Esophagus (tissue), 2 donors: ENCODE measurements at regions not wholly inside any gene's neighbourhood (a gene's known extent, or its start where the extent isn't known, plus 50 kb on each side); places are given as distances from the start of the nearest gene placed in this dataset.
"Not testable (repeated sequence)": the region's sequence is repeated elsewhere in the genome, so short reads cannot be mapped to it uniquely, and the experiment has no call there.

Experiments used
- H3K27ac ChIP-seq, 2 donors: one replicate each; pipeline ENCODE4 v1.5.1; 2013; ENCODE audit warnings: low read depth in 2 of 2, mild to moderate bottlenecking in 2 of 2, inconsistent platforms in 1 of 2, low read length in 1 of 2, moderate library complexity in 1 of 2
- H3K27me3 ChIP-seq, 2 donors: one replicate each; pipeline ENCODE4 v1.6.1; 2013; ENCODE audit warnings: low read length in 2 of 2, control low read depth in 1 of 2, mild to moderate bottlenecking in 1 of 2; ENCODE audit not compliant: insufficient read depth in 2 of 2, control insufficient read depth in 1 of 2
- H3K36me3 ChIP-seq, 2 donors: one replicate each; pipeline ENCODE4 v1.6.1; 2013; ENCODE audit warnings: low read length in 1 of 2; ENCODE audit not compliant: control insufficient read depth in 2 of 2, insufficient read depth in 2 of 2
- H3K4me1 ChIP-seq, 2 donors: one replicate each; pipeline ENCODE4 v1.6.1; 2013; ENCODE audit warnings: low read length in 1 of 2; ENCODE audit not compliant: control insufficient read depth in 2 of 2, insufficient read depth in 2 of 2
- H3K4me3 ChIP-seq, 2 donors: one replicate each; pipeline ENCODE4 v1.5.1; 2013; ENCODE audit warnings: low read length in 2 of 2, mild to moderate bottlenecking in 2 of 2, low read depth in 1 of 2, moderate library complexity in 1 of 2
- H3K9me3 ChIP-seq, 2 donors: one replicate each; pipeline ENCODE4 v1.6.1; 2013; ENCODE audit warnings: mild to moderate bottlenecking in 2 of 2, low read depth in 1 of 2, low read length in 1 of 2, moderate library complexity in 1 of 2; ENCODE audit not compliant: control insufficient read depth in 2 of 2, insufficient read depth in 1 of 2
- WGBS, 2 donors: extraction: QIAGEN DNeasy Blood & Tissue Kit; methylation state at CpG; one replicate each; pipeline ENCODE4 v1.1.7; 2013; 5-methylcytosine and 5-hydroxymethylcytosine counted together
- donor health status: healthy with polysubstance abuse.
- donor health status: Bipolar disorder and iron deficiency.

- no peak overlapping the region for H3K4me3 ChIP-seq
- no peaks in the 10 kb centered on the region for H3K4me1 ChIP-seq
- H3K9me3 ChIP-seq, result no peaks in the 10 kb centered on the region
- no peaks in the 10 kb centered on the region for H3K36me3 ChIP-seq
- 75 to 78% methylated on average over 9 of the region's 9 CpGs for WGBS, 2 donors
- no peaks in the 10 kb centered on the region for H3K27me3 ChIP-seq
- H3K27ac ChIP-seq, result peak overlapping the region in 1 of 2 donors; percentile 22
Measured at GRCh38 chr4:183808097-183808456, 97.0 kb upstream of the STOX2 start.

GRCh38 chr4:183812567-183812966, 92.5 kb upstream of the STOX2 start:
- no peak overlapping the region for H3K27ac ChIP-seq
- H3K36me3 ChIP-seq, result no peaks in the 10 kb centered on the region
- H3K4me3 ChIP-seq, result no peak overlapping the region
- H3K27me3 ChIP-seq, result no peaks in the 10 kb centered on the region
- H3K4me1 ChIP-seq, result no peaks in the 10 kb centered on the region
- 76 to 77% methylated on average over 1 of the region's 1 CpG for WGBS, 2 donors
- H3K9me3 ChIP-seq, result no peaks in the 10 kb centered on the region

- Histone ChIP-seq H3K4me1 (no peaks in the 10 kb centered on the region), H3K36me3 (no peaks in the 10 kb centered on the region), H3K4me3 (no peak overlapping the region), H3K9me3 (no peaks in the 10 kb centered on the region), H3K27ac (no peak overlapping the region), H3K27me3 (no peaks in the 10 kb centered on the region)
- WGBS, 2 donors, result 43 to 60% methylated on average over 5 of the region's 5 CpGs
Measured at GRCh38 chr4:183814461-183814860, 90.6 kb upstream of the STOX2 start.

GRCh38 chr4:183816077-183816476, 89.0 kb upstream of the STOX2 start:
- Histone ChIP-seq H3K4me1 (no peaks in the 10 kb centered on the region), H3K27me3 (no peaks in the 10 kb centered on the region), H3K27ac (no peak overlapping the region), H3K36me3 (no peaks in the 10 kb centered on the region), H3K4me3 (no peak overlapping the region), H3K9me3 (no peaks in the 10 kb centered on the region)
- 92 to 96% methylated on average over 6 of the region's 6 CpGs for WGBS, 2 donors

- peaks cover 0 to 7% of the 10 kb centered on the region in 2 donors for H3K4me1 ChIP-seq
- no peaks in the 10 kb centered on the region for H3K9me3 ChIP-seq
- no peak overlapping the region for H3K4me3 ChIP-seq
- H3K36me3 ChIP-seq, result no peaks in the 10 kb centered on the region
- H3K27ac ChIP-seq, result no peak overlapping the region
- WGBS, 2 donors, result 54 to 61% methylated on average over 9 of the region's 9 CpGs
- no peaks in the 10 kb centered on the region for H3K27me3 ChIP-seq
Measured at GRCh38 chr4:183816882-183817509, 88.1 kb upstream of the STOX2 start.

- not testable (repeated sequence) for H3K27ac ChIP-seq, H3K4me1 ChIP-seq, H3K4me3 ChIP-seq, H3K9me3 ChIP-seq, H3K36me3 ChIP-seq, H3K27me3 ChIP-seq
- WGBS, 2 donors, result 97% methylated on average over 25 to 30 of the region's 30 CpGs
Measured at GRCh38 chr4:183818591-183818990, 86.5 kb upstream of the STOX2 start.

GRCh38 chr4:183821076-183821853, 83.8 kb upstream of the STOX2 start:
- no peaks in the 10 kb centered on the region for H3K27me3 ChIP-seq
- peaks cover 0 to 8% of the 10 kb centered on the region in 2 donors for H3K4me1 ChIP-seq
- no peaks in the 10 kb centered on the region for H3K36me3 ChIP-seq
- H3K4me3 ChIP-seq, result no peak overlapping the region
- H3K9me3 ChIP-seq, result no peaks in the 10 kb centered on the region
- peak overlapping the region; percentile 82 to 87 for H3K27ac ChIP-seq
- WGBS, 2 donors, result 51 to 58% methylated on average over 10 of the region's 10 CpGs

GRCh38 chr4:183823434-183823833, 81.7 kb upstream of the STOX2 start:
- no peak overlapping the region for H3K4me3 ChIP-seq
- peak overlapping the region; percentile 58 to 76 for H3K27ac ChIP-seq
- no peaks in the 10 kb centered on the region for H3K9me3 ChIP-seq
- peaks cover 0 to 8% of the 10 kb centered on the region in 2 donors for H3K4me1 ChIP-seq
- WGBS, 2 donors, result 37 to 67% methylated on average over 7 of the region's 7 CpGs
- H3K27me3 ChIP-seq, result no peaks in the 10 kb centered on the region
- no peaks in the 10 kb centered on the region for H3K36me3 ChIP-seq

- peaks cover 0 to 8% of the 10 kb centered on the region in 2 donors for H3K4me1 ChIP-seq
- H3K27ac ChIP-seq, result no peak overlapping the region
- no peak overlapping the region for H3K4me3 ChIP-seq
- H3K27me3 ChIP-seq, result no peaks in the 10 kb centered on the region
- no peaks in the 10 kb centered on the region for H3K36me3 ChIP-seq
- H3K9me3 ChIP-seq, result no peaks in the 10 kb centered on the region
- WGBS, 2 donors, result 95% methylated on average over 18 of the region's 18 CpGs
Measured at GRCh38 chr4:183825346-183825745, 79.8 kb upstream of the STOX2 start.

GRCh38 chr4:183826461-183826860, 78.6 kb upstream of the STOX2 start:
- no peak overlapping the region for H3K4me3 ChIP-seq
- no peaks in the 10 kb centered on the region for H3K9me3 ChIP-seq
- no peaks in the 10 kb centered on the region for H3K36me3 ChIP-seq
- peaks cover 0 to 6% of the 10 kb centered on the region in 2 donors for H3K4me1 ChIP-seq
- H3K27ac ChIP-seq, result no peak overlapping the region
- no peaks in the 10 kb centered on the region for H3K27me3 ChIP-seq
- WGBS, 2 donors, result 85 to 89% methylated on average over 10 of the region's 10 CpGs
